Stomach (tissue), 4 donors: ENCODE measurements at regions not wholly inside any gene's neighbourhood (a gene's known extent, or its start where the extent isn't known, plus 50 kb on each side); places are given as distances from the start of the nearest gene placed in this dataset.

Source experiments
- CTCF ChIP-seq, 7 experiments: fragments of 450-650 bp in 4 of 7; fragments of 200-600 bp in 3 of 7; sonication (generic) in 3 of 7; IDR thresholded peaks; one replicate each; pipeline ENCODE4 v1.5.1; 2016 to 2019; ENCODE audit warnings: antibody characterized with exemption in 7 of 7, control low read depth in 2 of 7, mild to moderate bottlenecking in 1 of 7
- EP300 ChIP-seq: sonication (generic); formaldehyde crosslinking; IDR thresholded peaks from one replicate; pipeline ENCODE4 v1.6.1; 2017; ENCODE audit warnings: antibody characterized with exemption
- POLR2A ChIP-seq, 4 donors: fragments of 450-650 bp; IDR thresholded peaks; one replicate each; pipeline ENCODE4 v1.6.1; 2016; ENCODE audit warnings: antibody characterized with exemption in 4 of 4, control low read depth in 2 of 4, mild to moderate bottlenecking in 1 of 4, moderate library complexity in 1 of 4
- POLR2AphosphoS5 ChIP-seq, 3 donors: sonication (generic); formaldehyde crosslinking; IDR thresholded peaks; one replicate each; pipeline ENCODE4 v1.6.1; 2016; ENCODE audit warnings: antibody characterized with exemption in 3 of 3

DNA sequence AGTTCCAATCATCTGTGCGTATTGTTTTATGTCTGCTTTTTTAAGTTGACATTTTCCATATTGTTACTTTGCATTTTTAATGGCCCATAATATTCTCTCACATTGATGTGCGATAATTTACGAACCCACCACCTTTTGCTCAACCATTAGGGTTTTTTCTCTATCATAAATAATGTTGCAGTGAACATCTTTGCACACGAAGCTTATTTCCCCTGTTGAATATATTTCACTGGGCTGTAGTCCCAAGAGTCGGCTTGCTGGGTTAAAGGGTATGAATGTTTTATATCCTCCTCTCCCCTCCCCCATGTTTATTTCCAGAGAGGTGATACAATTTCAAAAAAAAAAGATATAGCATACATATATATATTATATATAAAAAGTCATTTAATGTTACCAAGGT is 272.7 kb upstream of the RGMA start:
- TF ChIP-seq CTCF (IDR thresholded peaks at IDR 0.05) (no peak), POLR2AphosphoS5 (IDR thresholded peaks at IDR 0.05) (no peak), POLR2A (IDR thresholded peaks at IDR 0.05) (no peak), EP300 (no peak)
